HG03097 (cell line): ENCODE measurements at regions not wholly inside any gene's neighbourhood (a gene's known extent, or its start where the extent isn't known, plus 50 kb on each side); places are given as distances from the start of the nearest gene placed in this dataset.

Source experiments
- ATAC-seq: cut with Tn5 transposase; IDR thresholded peaks from one replicate; pipeline ENCODE4 v1.9.1; 2021; ENCODE audit not compliant: unreplicated experiment, low FRiP score

DNA sequence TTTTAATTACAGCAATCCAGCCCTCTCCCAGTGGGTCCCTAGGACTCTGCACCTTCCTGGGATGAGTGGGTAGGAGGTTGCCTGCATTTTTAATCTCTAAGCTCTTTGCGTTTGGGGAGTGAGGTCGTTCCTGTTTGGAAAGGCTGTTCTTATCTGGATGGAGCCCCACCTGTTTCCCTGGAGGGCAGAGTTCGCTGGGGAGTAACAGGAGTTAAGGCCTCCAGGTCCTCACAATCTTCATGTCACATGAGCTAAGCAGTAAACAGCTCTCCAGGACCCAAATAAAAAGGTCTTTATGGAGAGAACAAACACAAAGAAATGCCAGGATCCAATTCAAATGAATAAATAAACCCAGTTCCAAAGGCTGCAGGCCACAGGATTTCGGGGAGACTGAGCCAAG lies 56.0 kb upstream of the RFLNA start:
- no peak for ATAC-seq

DNA sequence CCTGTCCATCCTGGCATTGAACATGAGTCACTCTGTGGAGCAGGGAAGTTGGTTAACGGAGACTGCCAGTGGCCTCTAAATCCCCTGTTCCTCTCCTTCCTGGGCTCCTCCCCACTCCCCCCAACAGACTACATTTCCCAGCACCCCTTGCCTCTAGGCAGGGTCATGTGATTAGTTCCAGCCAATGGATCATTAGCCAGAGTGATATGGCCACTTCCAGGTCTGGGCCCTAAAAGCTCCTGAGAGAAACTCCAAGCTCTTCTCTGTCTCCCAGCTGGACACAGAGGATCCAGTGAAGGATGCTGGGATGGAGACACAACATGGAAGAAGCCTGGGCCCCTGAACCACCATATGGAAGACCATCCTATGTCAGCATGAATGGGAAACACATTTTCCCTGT lies 54.4 kb upstream of the RFLNA start:
- no peak for ATAC-seq

DNA sequence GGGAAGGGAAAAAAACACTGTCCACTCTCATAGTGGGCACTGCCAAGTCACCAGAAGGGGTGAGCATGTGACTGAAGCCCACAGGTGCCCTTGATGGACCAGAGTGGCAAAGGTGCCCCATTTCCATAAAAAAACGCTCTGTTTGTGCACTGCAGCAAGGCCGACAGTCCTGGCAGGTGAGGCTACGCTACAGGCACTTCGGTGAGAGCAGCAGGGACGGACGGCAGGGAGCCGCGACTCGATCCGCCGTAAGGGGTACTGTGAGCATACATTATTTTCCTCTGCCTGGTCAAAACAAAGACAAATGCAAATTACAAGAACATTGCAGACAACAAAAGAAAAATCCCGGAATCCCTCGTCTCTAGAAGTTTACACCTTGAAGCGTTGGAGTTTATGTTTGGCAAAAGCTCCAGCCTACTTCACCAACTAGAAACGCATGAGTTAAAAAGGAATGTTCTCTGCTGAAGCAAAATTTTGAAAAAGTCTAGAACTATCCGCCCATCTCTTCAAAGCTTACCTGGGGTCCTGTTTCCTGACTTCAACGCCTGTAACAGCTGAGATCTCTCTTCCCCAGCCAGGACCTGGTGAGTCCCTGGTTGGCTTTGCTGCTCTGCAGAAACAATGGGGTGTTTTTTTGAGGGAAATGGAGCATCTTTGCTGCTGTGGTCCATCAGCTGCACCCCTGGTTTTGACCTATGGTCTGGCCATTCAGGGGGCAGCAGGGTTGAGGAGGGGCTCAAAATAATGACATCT lies 52.9 kb upstream of the RFLNA start:
- no peak for ATAC-seq

DNA sequence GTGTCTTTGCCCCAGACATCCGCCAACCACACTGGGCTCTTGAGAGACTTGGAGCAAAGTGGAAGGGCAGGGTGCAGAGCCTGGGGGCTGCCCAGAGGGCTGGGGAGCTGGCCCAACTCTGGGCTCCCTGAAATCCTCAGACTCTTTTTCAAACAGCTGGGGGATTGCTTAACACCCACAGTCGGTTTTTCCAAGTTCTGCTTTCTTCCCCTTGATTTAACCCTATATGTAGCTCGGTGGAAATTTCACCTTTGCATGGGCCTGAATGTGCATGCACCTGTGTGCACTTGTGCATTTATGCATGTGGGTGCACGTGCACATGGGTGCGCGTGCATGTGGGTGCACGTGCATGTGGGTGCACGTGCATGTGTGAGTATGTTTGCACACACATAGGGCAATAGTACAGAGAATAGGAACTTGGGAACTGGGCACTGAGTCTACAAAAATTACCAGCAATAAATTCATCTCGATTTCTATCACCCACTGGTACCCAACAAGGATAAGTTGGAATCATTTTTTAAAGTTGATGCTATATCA lies 52.3 kb upstream of the RFLNA start:
- no peak for ATAC-seq

DNA sequence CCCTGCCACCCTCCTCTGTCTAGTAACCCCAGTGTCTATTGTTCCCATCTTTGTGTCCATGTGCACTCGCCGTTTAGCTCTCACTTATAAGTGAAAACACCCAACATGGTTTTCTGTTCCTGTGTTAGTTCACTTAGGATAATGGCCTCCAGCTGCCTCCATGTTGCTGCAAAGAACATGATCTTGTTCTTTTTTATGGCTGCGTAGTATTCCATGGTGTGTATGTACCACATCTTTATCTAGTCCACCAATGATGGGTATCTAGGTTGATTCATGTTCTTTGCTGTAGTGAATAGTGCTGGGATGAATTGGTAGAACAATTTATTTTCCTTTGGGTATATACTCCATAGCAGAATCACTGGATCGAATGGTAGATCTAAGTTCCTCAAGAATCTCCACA lies 51.0 kb upstream of the RFLNA start:
- ATAC-seq: no peak
